Lower leg skin (tissue), 4 donors: ENCODE measurements at regions not wholly inside any gene's neighbourhood (a gene's known extent, or its start where the extent isn't known, plus 50 kb on each side); places are given as distances from the start of the nearest gene placed in this dataset.
"Not testable (repeated sequence)": the region's sequence is repeated elsewhere in the genome, so short reads cannot be mapped to it uniquely, and the experiment has no call there.

Experiments
- DNase-seq, 2 donors: peaks; one replicate each; pipeline ENCODE4 v3.0.0-alpha.2; 2019; ENCODE audit warnings: low spot score in 2 of 2
- H3K4me3 ChIP-seq: fragments of 200-600 bp; sonication (generic); 2 replicates; pipeline ENCODE4 v1.5.1; 2017; ENCODE audit warnings: mild to moderate bottlenecking, low read depth; ENCODE audit not compliant: poor library complexity, severe bottlenecking
- CTCF ChIP-seq, 3 donors: fragments of 450-650 bp; IDR thresholded peaks; one replicate each; pipeline ENCODE4 v1.5.1; 2016; ENCODE audit warnings: antibody characterized with exemption in 3 of 3, mild to moderate bottlenecking in 3 of 3, moderate library complexity in 2 of 3
- POLR2A ChIP-seq, 2 donors: fragments of 450-650 bp; IDR thresholded peaks; one replicate each; pipeline ENCODE4 v1.6.1; 2016 to 2017; ENCODE audit warnings: antibody characterized with exemption in 2 of 2, mild to moderate bottlenecking in 1 of 2, moderate library complexity in 1 of 2
- WGBS, 2 donors: methylation state at CpG; one replicate each; pipeline ENCODE4 v1.1.5; 2018; 5-methylcytosine and 5-hydroxymethylcytosine counted together
- intact Hi-C: fragments of 100-400 bp; cut with DNase I; formaldehyde crosslinking; loops from one replicate; pipeline ENCODE4 v1.15.0; 2023; ENCODE audit warnings: low total_unique reads

GRCh38 chr20:55415567-55416142 lies 589.7 kb downstream of the CBLN4 start:
- no peak overlapping the region for H3K4me3 ChIP-seq
- intact Hi-C loops = no loop called here
- DNase-seq = no peak
- TF ChIP-seq POLR2A (IDR thresholded peaks at IDR 0.05) (no peak), CTCF (IDR thresholded peaks at IDR 0.05) (no peak)
- 35 to 43% methylated on average over 7 of the region's 7 CpGs for WGBS, 2 donors

DNA sequence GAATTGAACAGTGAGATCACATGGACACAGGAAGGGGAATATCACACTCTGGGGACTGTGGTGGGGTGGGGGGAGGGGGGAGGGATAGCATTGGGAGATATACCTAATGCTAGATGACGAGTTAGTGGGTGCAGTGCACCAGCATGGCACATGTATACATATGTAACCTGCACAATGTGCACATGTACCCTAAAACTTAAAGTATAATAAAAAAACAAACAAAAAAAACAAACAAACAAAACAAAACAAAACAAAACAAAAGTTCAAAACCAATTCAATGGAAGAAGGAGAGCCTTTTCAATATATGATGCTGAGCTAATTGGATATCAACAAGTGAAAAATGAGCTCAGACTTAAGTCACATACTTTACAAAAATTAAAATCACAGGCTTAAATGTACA lies 592.8 kb downstream of the CBLN4 start:
- H3K4me3 ChIP-seq, DNase-seq, intact Hi-C loops: not testable (repeated sequence)
- WGBS, 2 donors = 56 to 78% methylated on average over 1 of the region's 1 CpG

DNA sequence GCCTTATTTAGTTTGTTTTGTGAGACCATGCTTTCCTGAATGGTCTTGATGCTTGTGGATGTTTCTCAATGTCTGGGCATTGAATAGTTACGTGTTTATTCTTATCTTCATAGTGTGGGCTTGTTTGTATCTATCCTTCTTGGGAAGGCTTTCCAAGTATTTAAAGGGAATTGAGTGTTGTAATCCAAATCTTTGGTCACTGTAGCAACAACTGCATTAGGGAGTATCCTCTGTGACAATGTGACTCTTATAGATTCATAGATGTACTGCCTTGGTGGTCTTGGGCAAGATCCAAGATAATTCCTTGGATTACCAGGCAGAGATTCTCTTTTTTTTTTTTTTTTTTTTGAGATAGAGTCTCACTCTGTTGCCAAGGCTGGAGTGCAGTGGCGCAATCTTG lies 598.4 kb downstream of the CBLN4 start:
- no peak overlapping the region for H3K4me3 ChIP-seq
- whole genome bisulfite sequencing, 2 donors = 67 to 85% methylated on average over 2 of the region's 2 CpGs
- TF ChIP-seq CTCF (IDR thresholded peaks at IDR 0.05) (no peak), POLR2A (IDR thresholded peaks at IDR 0.05) (no peak)
- intact Hi-C loops = no loop called here
- DNase-seq = no peak

- TF ChIP-seq POLR2A (IDR thresholded peaks at IDR 0.05) = no peak
- TF ChIP-seq CTCF (IDR thresholded peaks at IDR 0.05) = no peak
- intact Hi-C loops = no loop called here
- WGBS, 2 donors = 50 to 51% methylated on average over 2 of the region's 2 CpGs
- DNase-seq = no peak
- no peak overlapping the region for H3K4me3 ChIP-seq
Observed at GRCh38 chr20:55394592-55394991, 610.7 kb downstream of the CBLN4 start.

DNA sequence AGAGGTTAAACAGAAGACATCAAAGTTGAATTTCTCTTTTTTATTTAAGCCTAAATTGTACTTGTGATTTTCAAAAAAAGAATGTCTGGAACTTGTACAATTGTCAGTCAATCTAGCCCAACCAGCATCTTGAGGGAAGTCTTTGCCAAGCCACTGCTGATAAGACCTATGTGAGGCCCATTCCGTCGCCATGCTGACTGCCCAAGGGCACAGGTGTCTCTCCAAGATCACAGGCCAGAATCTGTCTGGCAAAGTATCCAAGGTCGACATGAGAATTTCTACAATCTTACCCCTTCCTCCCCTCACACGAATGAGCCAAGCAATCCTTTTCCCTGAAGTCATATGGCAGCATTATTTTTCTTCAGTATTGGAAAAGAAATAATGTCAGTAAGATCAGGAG lies 614.5 kb downstream of the CBLN4 start:
- DNase-seq = no peak
- WGBS, 2 donors = 46 to 54% methylated on average over 4 of the region's 4 CpGs
- no peak for TF ChIP-seq CTCF (IDR thresholded peaks at IDR 0.05)
- TF ChIP-seq POLR2A (IDR thresholded peaks at IDR 0.05) = no peak
- H3K4me3 ChIP-seq = no peak overlapping the region
- intact Hi-C loops = no loop called here

GRCh38 chr20:55386686-55387085 lies 618.6 kb downstream of the CBLN4 start:
- 78 to 88% methylated on average over 1 of the region's 1 CpG for WGBS, 2 donors
- intact Hi-C loops = no loop called here
- no peak for DNase-seq
- H3K4me3 ChIP-seq = no peak overlapping the region
- TF ChIP-seq POLR2A (IDR thresholded peaks at IDR 0.05) (no peak), CTCF (IDR thresholded peaks at IDR 0.05) (no peak)
